GM21381 (cell line): ENCODE measurements at regions not wholly inside any gene's neighbourhood (a gene's known extent, or its start where the extent isn't known, plus 50 kb on each side); places are given as distances from the start of the nearest gene placed in this dataset.

Source experiments
- ATAC-seq: cut with Tn5 transposase; IDR thresholded peaks from one replicate; pipeline ENCODE4 v1.9.1; 2021; ENCODE audit warnings: mild to moderate bottlenecking, moderate library complexity; ENCODE audit not compliant: unreplicated experiment

GRCh38 chr4:11131491-11131890 lies 297.2 kb downstream of the HS3ST1 start:
- no peak for ATAC-seq

GRCh38 chr4:11130195-11130970 lies 298.3 kb downstream of the HS3ST1 start:
- ATAC-seq, result no peak

- no peak for ATAC-seq
These were observed 308.3 kb downstream of the HS3ST1 start for GRCh38 chr4:11120435-11120834.

- no peak for ATAC-seq
These were observed 309.2 kb downstream of the HS3ST1 start for GRCh38 chr4:11119474-11119873.

GRCh38 chr4:11118513-11118912 lies 310.2 kb downstream of the HS3ST1 start:
- no peak for ATAC-seq

- no peak for ATAC-seq
These were observed 311.8 kb downstream of the HS3ST1 start for GRCh38 chr4:11116940-11117339.

- ATAC-seq, result no peak
These were observed 316.8 kb downstream of the HS3ST1 start for GRCh38 chr4:11111876-11112275.

GRCh38 chr4:11111370-11111769 lies 317.3 kb downstream of the HS3ST1 start:
- ATAC-seq, result no peak

- ATAC-seq, result no peak
These were observed 321.9 kb downstream of the HS3ST1 start for GRCh38 chr4:11106759-11107158.

- ATAC-seq, result no peak
These were observed 322.5 kb downstream of the HS3ST1 start for GRCh38 chr4:11106190-11106589.

- ATAC-seq, result no peak
These were observed 323.0 kb downstream of the HS3ST1 start for GRCh38 chr4:11105715-11106114.

GRCh38 chr4:11098461-11098860 lies 330.2 kb downstream of the HS3ST1 start:
- ATAC-seq, result no peak

- no peak for ATAC-seq
These were observed 331.0 kb downstream of the HS3ST1 start for GRCh38 chr4:11097725-11098124.

GRCh38 chr4:11081006-11081405 lies 347.7 kb downstream of the HS3ST1 start:
- ATAC-seq, result no peak

GRCh38 chr4:11079171-11079570 lies 349.5 kb downstream of the HS3ST1 start:
- ATAC-seq, result no peak

- ATAC-seq, result no peak
These were observed 354.0 kb downstream of the HS3ST1 start for GRCh38 chr4:11074581-11075241.

GRCh38 chr4:11073621-11074051 lies 355.1 kb downstream of the HS3ST1 start:
- no peak for ATAC-seq

GRCh38 chr4:11072999-11073398 lies 355.7 kb downstream of the HS3ST1 start:
- ATAC-seq, result no peak

- ATAC-seq, result no peak
These were observed 356.2 kb downstream of the HS3ST1 start for GRCh38 chr4:11072463-11072862.

- no peak for ATAC-seq
These were observed 357.9 kb downstream of the HS3ST1 start for GRCh38 chr4:11070813-11071212.

- no peak for ATAC-seq
These were observed 359.0 kb downstream of the HS3ST1 start for GRCh38 chr4:11069581-11070211.

GRCh38 chr4:11069083-11069482 lies 359.6 kb downstream of the HS3ST1 start:
- no peak for ATAC-seq
